CD14-positive monocyte (primary cell): ENCODE measurements at regions not wholly inside any gene's neighbourhood (a gene's known extent, or its start where the extent isn't known, plus 50 kb on each side); places are given as distances from the start of the nearest gene placed in this dataset.

ENCODE experiments used
- DNase-seq, 3 donors: peaks; one replicate each; pipeline ENCODE4 v3.0.0-alpha.2; 2011 to 2022
- H2AFZ ChIP-seq: 2 replicates; pipeline ENCODE4 v1.6.0; 2012; ENCODE audit warnings: mild to moderate bottlenecking, low read depth, low read length, inconsistent platforms; ENCODE audit not compliant: insufficient read depth, poor library complexity, severe bottlenecking
- H3K27ac ChIP-seq, 2 donors: 1 replicate in 1 of 2; 2 replicates in 1 of 2; pipeline ENCODE4 v1.5.1; 2012 to 2013; ENCODE audit warnings: low read length in 2 of 2, control low read depth in 1 of 2, inconsistent platforms in 1 of 2, low read depth in 1 of 2, mild to moderate bottlenecking in 1 of 2
- H3K27me3 ChIP-seq, 2 donors: one replicate each; pipeline versions ENCODE4 v1.6.0 to v1.6.1; 2011 to 2013; ENCODE audit warnings: low read length in 2 of 2; ENCODE audit not compliant: control insufficient read depth in 2 of 2, insufficient read depth in 2 of 2
- H3K36me3 ChIP-seq, 2 donors: replicated peaks in 1 of 2; 1 replicate in 1 of 2; 2 replicates in 1 of 2; pipeline versions ENCODE4 v1.5.1 to v1.6.1; 2012 to 2013; ENCODE audit warnings: low read length in 2 of 2, control low read depth in 1 of 2, inconsistent platforms in 1 of 2, mild to moderate bottlenecking in 1 of 2; ENCODE audit not compliant: insufficient read depth in 2 of 2, control insufficient read depth in 1 of 2
- H3K4me1 ChIP-seq, 2 donors: 1 replicate in 1 of 2; 2 replicates in 1 of 2; pipeline versions ENCODE4 v1.5.1 to v1.6.1; 2012 to 2013; ENCODE audit warnings: low read length in 2 of 2, control low read depth in 1 of 2, inconsistent platforms in 1 of 2, mild to moderate bottlenecking in 1 of 2, moderate library complexity in 1 of 2; ENCODE audit not compliant: insufficient read depth in 2 of 2, control insufficient read depth in 1 of 2
- H3K4me2 ChIP-seq: replicated peaks from 2 replicates; pipeline ENCODE3; 2012; ENCODE audit warnings: low read length, moderate library complexity, mild to moderate bottlenecking; ENCODE audit not compliant: poor library complexity, severe bottlenecking; ENCODE audit errors: extremely low read depth
- H3K4me3 ChIP-seq, 3 experiments: fragments of 200-600 bp in 1 of 3; sonication (generic) in 1 of 3; replicated peaks in 1 of 3; 1 replicate in 2 of 3; 2 replicates in 1 of 3; pipeline ENCODE4 v1.5.1; 2011 to 2013; ENCODE audit warnings: low read length in 3 of 3, mild to moderate bottlenecking in 3 of 3, control low read depth in 2 of 3, low read depth in 2 of 3, inconsistent platforms in 1 of 3, moderate library complexity in 1 of 3
- H3K79me2 ChIP-seq: 2 replicates; pipeline ENCODE4 v1.6.0; 2012; ENCODE audit warnings: mild to moderate bottlenecking, control low read depth, inconsistent platforms, low read length, moderate library complexity; ENCODE audit not compliant: insufficient read depth
- H3K9ac ChIP-seq: 2 replicates; pipeline ENCODE4 v1.6.0; 2017; ENCODE audit warnings: low read length, mild to moderate bottlenecking; ENCODE audit not compliant: insufficient read depth, poor library complexity, severe bottlenecking
- H3K9me3 ChIP-seq, 2 donors: replicated peaks in 1 of 2; 1 replicate in 1 of 2; 2 replicates in 1 of 2; pipeline versions ENCODE4 v1.5.1 to v1.6.1; 2012 to 2013; ENCODE audit warnings: low read length in 2 of 2, control low read depth in 1 of 2; ENCODE audit not compliant: control insufficient read depth in 1 of 2, insufficient read depth in 1 of 2
- H4K20me1 ChIP-seq: 2 replicates; pipeline ENCODE4 v1.6.0; 2012; ENCODE audit warnings: mild to moderate bottlenecking, low read length, control low read depth, moderate library complexity; ENCODE audit not compliant: insufficient read depth
- H3K27ac Mint-ChIP-seq, 7 donors: one replicate each; pipeline ENCODE4 v1.8.0; 2020; ENCODE audit warnings: mild to moderate bottlenecking in 7 of 7, mixed read lengths in 7 of 7, moderate library complexity in 6 of 7, inconsistent platforms in 2 of 7
- H3K27me3 Mint-ChIP-seq, 3 donors: one replicate each; pipeline ENCODE4 v1.8.0; 2021 to 2022; ENCODE audit warnings: low read depth in 3 of 3, mild to moderate bottlenecking in 3 of 3, mixed read lengths in 3 of 3, moderate library complexity in 3 of 3, inconsistent platforms in 1 of 3
- H3K36me3 Mint-ChIP-seq, 2 donors: one replicate each; pipeline ENCODE4 v1.8.0; 2020; ENCODE audit warnings: mixed read lengths in 2 of 2, inconsistent platforms in 1 of 2, mild to moderate bottlenecking in 1 of 2
- H3K4me1 Mint-ChIP-seq: one replicate; pipeline ENCODE4 v1.8.0; 2020; ENCODE audit warnings: mild to moderate bottlenecking, mixed read lengths
- H3K4me3 Mint-ChIP-seq, 2 donors: one replicate each; pipeline ENCODE4 v1.8.0; 2020; ENCODE audit warnings: mild to moderate bottlenecking in 2 of 2, mixed read lengths in 2 of 2, moderate library complexity in 1 of 2
- H3K9me3 Mint-ChIP-seq, 7 donors: one replicate each; pipeline ENCODE4 v1.8.0; 2020 to 2022; ENCODE audit warnings: mixed read lengths in 7 of 7, mild to moderate bottlenecking in 6 of 7, moderate library complexity in 6 of 7, inconsistent platforms in 2 of 7
- CTCF ChIP-seq: fragments of 200-600 bp; IDR thresholded peaks from one replicate; pipeline ENCODE4 v1.8.0; 2022; ENCODE audit warnings: antibody characterized with exemption, mild to moderate bottlenecking
- WGBS: methylation state at CpG from one replicate; pipeline ENCODE4 v1.1.5; 2013; ENCODE audit warnings: missing lambda C conversion rate; ENCODE audit not compliant: insufficient coverage; 5-methylcytosine and 5-hydroxymethylcytosine counted together
- intact Hi-C, 2 donors: fragments of 100-400 bp; cut with micrococcal nuclease; formaldehyde crosslinking; loops; one replicate each; pipeline versions ENCODE4 v1.15.0 to v1.15.1; 2023

- no peak overlapping the region for H3K4me3 Mint-ChIP-seq
- 100% methylated on average over 2 of the region's 4 CpGs for WGBS
- H3K27ac Mint-ChIP-seq, result no peak overlapping the region
- Histone ChIP-seq H3K27ac (no peak overlapping the region), H3K4me3 (no peak overlapping the region), H3K36me3 (no peaks in the 10 kb centered on the region), H3K4me2 (no peak overlapping the region), H3K27me3 (no peaks in the 10 kb centered on the region), H3K4me1 (no peaks in the 10 kb centered on the region), H3K79me2 (no peaks in the 10 kb centered on the region), H2AFZ (no peak overlapping the region), H4K20me1 (no peaks in the 10 kb centered on the region), H3K9me3 (no peaks in the 10 kb centered on the region), H3K9ac (no peak overlapping the region)
- peaks cover 0 to 2% (median 0%) of the 10 kb centered on the region in 3 donors for H3K27me3 Mint-ChIP-seq
- TF ChIP-seq CTCF, result no peak
- intact Hi-C loops, result no loop called here
- peaks cover 0 to 3% (median 0%) of the 10 kb centered on the region in 7 donors for H3K9me3 Mint-ChIP-seq
- no peak for DNase-seq
- no peaks in the 10 kb centered on the region for H3K36me3 Mint-ChIP-seq
- H3K4me1 Mint-ChIP-seq, result no peaks in the 10 kb centered on the region
These were observed 165.5 kb upstream of the PDE5A start for GRCh38 chr4:119794113-119794512.

GRCh38 chr4:119788349-119789266 is 160.0 kb upstream of the PDE5A start:
- Histone ChIP-seq H3K4me3 (no peak overlapping the region), H3K9ac (no peak overlapping the region), H3K36me3 (no peaks in the 10 kb centered on the region), H3K4me2 (no peak overlapping the region), H3K9me3 (no peaks in the 10 kb centered on the region), H2AFZ (no peak overlapping the region), H3K4me1 (no peaks in the 10 kb centered on the region), H3K27me3 (no peaks in the 10 kb centered on the region), H3K27ac (no peak overlapping the region), H4K20me1 (no peaks in the 10 kb centered on the region), H3K79me2 (no peaks in the 10 kb centered on the region)
- Mint-ChIP-seq H3K4me3 (no peak overlapping the region), H3K9me3 (peaks cover 0 to 3% (median 0%) of the 10 kb centered on the region in 7 donors), H3K27ac (no peak overlapping the region), H3K36me3 (no peaks in the 10 kb centered on the region), H3K4me1 (no peaks in the 10 kb centered on the region), H3K27me3 (peaks cover 0 to 5% (median 0%) of the 10 kb centered on the region in 3 donors)
- WGBS, result no CpG with 5 or more reads among the region's 1 CpG
- intact Hi-C loops, result no loop called here
- no peak for TF ChIP-seq CTCF
- DNase-seq, result no peak
